ENCODE measurements at regions not wholly inside any gene's neighbourhood (a gene's known extent, or its start where the extent isn't known, plus 50 kb on each side); places are given as distances from the start of the nearest gene placed in this dataset.
A peak's percentile ranks its signal among the peaks of the same experiment; 100 is the strongest.
"Not testable (repeated sequence)": the region's sequence is repeated elsewhere in the genome, so short reads cannot be mapped to it uniquely, and the experiment has no call there.

- DNase-seq (ENCODE audit: low read depth in 4 of 4, low spot score in 1 of 4): no peak
These were observed 477.2 kb downstream of the ICE1 start for GRCh38 chr5:5899716-5900115.

GRCh38 chr5:5888284-5888683 lies 465.8 kb downstream of the ICE1 start:
- no peak for DNase-seq (ENCODE audit: low read depth in 4 of 4, low spot score in 1 of 4)

- DNase-seq (ENCODE audit: low read depth in 4 of 4, low spot score in 1 of 4): no peak
These were observed 465.4 kb downstream of the ICE1 start for GRCh38 chr5:5887833-5888232.

GRCh38 chr5:5886812-5887486 lies 464.5 kb downstream of the ICE1 start:
- peak in 2 of 4 experiments; percentile 17 to 25 for DNase-seq (ENCODE audit: low read depth in 4 of 4, low spot score in 1 of 4)

GRCh38 chr5:5886353-5886752 lies 463.9 kb downstream of the ICE1 start:
- DNase-seq (ENCODE audit: low read depth in 4 of 4, low spot score in 1 of 4): no peak

- no peak for DNase-seq (ENCODE audit: low read depth in 4 of 4, low spot score in 1 of 4)
These were observed 463.3 kb downstream of the ICE1 start for GRCh38 chr5:5885782-5886181.

GRCh38 chr5:5884593-5884992 lies 462.1 kb downstream of the ICE1 start:
- no peak for DNase-seq (ENCODE audit: low read depth in 4 of 4, low spot score in 1 of 4)

- no peak for DNase-seq (ENCODE audit: low read depth in 4 of 4, low spot score in 1 of 4)
These were observed 461.1 kb downstream of the ICE1 start for GRCh38 chr5:5883562-5883961.

GRCh38 chr5:5883146-5883545 lies 460.7 kb downstream of the ICE1 start:
- no peak for DNase-seq (ENCODE audit: low read depth in 4 of 4, low spot score in 1 of 4)

- DNase-seq (ENCODE audit: low read depth in 4 of 4, low spot score in 1 of 4): no peak
These were observed 460.2 kb downstream of the ICE1 start for GRCh38 chr5:5882706-5883105.

- no peak for DNase-seq (ENCODE audit: low read depth in 4 of 4, low spot score in 1 of 4)
These were observed 458.8 kb downstream of the ICE1 start for GRCh38 chr5:5881294-5881693.

- no peak for DNase-seq (ENCODE audit: low read depth in 4 of 4, low spot score in 1 of 4)
These were observed 457.7 kb downstream of the ICE1 start for GRCh38 chr5:5880077-5880763.

- DNase-seq (ENCODE audit: low read depth in 4 of 4, low spot score in 1 of 4): no peak
These were observed 434.9 kb downstream of the ICE1 start for GRCh38 chr5:5857396-5857795.

- no peak for DNase-seq (ENCODE audit: low read depth in 4 of 4, low spot score in 1 of 4)
These were observed 431.6 kb downstream of the ICE1 start for GRCh38 chr5:5854087-5854486.

- no peak for DNase-seq (ENCODE audit: low read depth in 4 of 4, low spot score in 1 of 4)
These were observed 416.0 kb downstream of the ICE1 start for GRCh38 chr5:5838493-5838892.

GRCh38 chr5:5831622-5832021 lies 409.1 kb downstream of the ICE1 start:
- not testable (repeated sequence) for DNase-seq (ENCODE audit: low read depth in 4 of 4, low spot score in 1 of 4)

GRCh38 chr5:5828619-5829018 lies 406.1 kb downstream of the ICE1 start:
- DNase-seq (ENCODE audit: low read depth in 4 of 4, low spot score in 1 of 4): no peak

GRCh38 chr5:5826911-5827310 lies 404.4 kb downstream of the ICE1 start:
- DNase-seq (ENCODE audit: low read depth in 4 of 4, low spot score in 1 of 4): no peak

- no peak for DNase-seq (ENCODE audit: low read depth in 4 of 4, low spot score in 1 of 4)
These were observed 400.3 kb downstream of the ICE1 start for GRCh38 chr5:5822729-5823257.

- no peak for DNase-seq (ENCODE audit: low read depth in 4 of 4, low spot score in 1 of 4)
These were observed 394.5 kb downstream of the ICE1 start for GRCh38 chr5:5816960-5817359.

GRCh38 chr5:5813441-5813840 lies 391.0 kb downstream of the ICE1 start:
- no peak for DNase-seq (ENCODE audit: low read depth in 4 of 4, low spot score in 1 of 4)

GRCh38 chr5:5810461-5810860 lies 388.0 kb downstream of the ICE1 start:
- no peak for DNase-seq (ENCODE audit: low read depth in 4 of 4, low spot score in 1 of 4)

- no peak for DNase-seq (ENCODE audit: low read depth in 4 of 4, low spot score in 1 of 4)
These were observed 383.4 kb downstream of the ICE1 start for GRCh38 chr5:5805916-5806315.
